ENCODE measurements at regions not wholly inside any gene's neighbourhood (a gene's known extent, or its start where the extent isn't known, plus 50 kb on each side); places are given as distances from the start of the nearest gene placed in this dataset.

GRCh38 chr3:153463895-153464294 lies 301.9 kb downstream of the RAP2B start:
- DNase-seq (ENCODE audit: low read depth, low spot score) = no peak
- Histone ChIP-seq H4K20me1 (replicated peaks; ENCODE audit: control insufficient read depth, extremely low read depth, insufficient read depth, low read length) (no peaks in the 10 kb centered on the region), H3K9ac (replicated peaks; ENCODE audit: extremely low read depth, insufficient read depth, low read length) (no peak overlapping the region), H3K79me2 (ENCODE audit: control insufficient read depth, insufficient read depth, low read length) (no peaks in the 10 kb centered on the region), H3K9me1 (replicated peaks; ENCODE audit: control insufficient read depth, extremely low read depth, insufficient read depth, low read length) (no peaks in the 10 kb centered on the region), H2AFZ (ENCODE audit: low read depth, low read length) (no peak overlapping the region), H3K4me2 (ENCODE audit: insufficient read depth, low read length) (no peak overlapping the region), H3K4me1 (ENCODE audit: control insufficient read depth, extremely low read depth, insufficient read depth, low read length) (no peaks in the 10 kb centered on the region), H3K4me3 (replicated peaks in 1 of 3; ENCODE audit: insufficient read depth in 1 of 3, low read depth in 1 of 3, low read length in 3 of 3) (no peak overlapping the region), H3K9me3 (replicated peaks; ENCODE audit: control insufficient read depth, insufficient read depth, low read length) (no peaks in the 10 kb centered on the region), H3K27me3 (ENCODE audit: control insufficient read depth in 2 of 2, insufficient read depth in 2 of 2, low read length in 2 of 2) (no peaks in the 10 kb centered on the region), H3K27ac (ENCODE audit: insufficient read depth, low read depth, low read length) (no peak overlapping the region), H3K36me3 (ENCODE audit: control insufficient read depth in 2 of 2, extremely low read depth in 1 of 2, insufficient read depth in 2 of 2, low read length in 2 of 2) (no peaks in the 10 kb centered on the region)
- no TSS peak for BruUV-seq (replicated peaks)
- no peak for FAIRE-seq
- ChIA-PET CTCF (no interaction called here), POLR2A (no interaction called here)
- dilution Hi-C loops (cut with MboI; ENCODE audit: extremely low pct_ligation_motif_present, low sequenced_read_pairs) (no loop called here), intact Hi-C loops (cut with micrococcal nuclease) (no loop called here)
- TF ChIP-seq, protein P1, sequence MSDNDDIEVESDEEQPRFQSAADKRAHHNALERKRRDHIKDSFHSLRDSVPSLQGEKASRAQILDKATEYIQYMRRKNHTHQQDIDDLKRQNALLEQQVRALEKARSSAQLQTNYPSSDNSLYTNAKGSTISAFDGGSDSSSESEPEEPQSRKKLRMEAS (IDR thresholded peaks at IDR 0.05; ENCODE audit: insufficient read depth, insufficient read length) = no peak
- no peak for TF ChIP-seq POLR2A (IDR thresholded peaks at IDR 0.05; ENCODE audit: low read depth, low read length)
- TF ChIP-seq JUN (IDR thresholded peaks at IDR 0.05; ENCODE audit: borderline replicate concordance, insufficient read depth, insufficient read length, low read depth) = no peak
- no peak for TF ChIP-seq EZH2 (IDR thresholded peaks at IDR 0.05; ENCODE audit: borderline replicate concordance, low read depth, low read length, severe bottlenecking)
- TF ChIP-seq MYC (IDR thresholded peaks at IDR 0.05; ENCODE audit: low read depth, low read length) = no peak
- TF ChIP-seq CTCF (IDR thresholded peaks at IDR 0.05; ENCODE audit: extremely low read depth in 1 of 2, insufficient read depth in 1 of 2, low read depth in 1 of 2, low read length in 2 of 2) = no peak
- no peak for TF ChIP-seq GATA2 (IDR thresholded peaks at IDR 0.05; ENCODE audit: insufficient read depth, insufficient read length, low read depth, low read length)
- TF ChIP-seq FOS (IDR thresholded peaks at IDR 0.05; ENCODE audit: borderline replicate concordance, insufficient read depth, low read length) = no peak
- no peak for TF ChIP-seq POLR2AphosphoS5 (IDR thresholded peaks at IDR 0.05; ENCODE audit: insufficient read depth, low read depth, low read length)
